Fibroblast of lung (primary cell): ENCODE measurements at regions not wholly inside any gene's neighbourhood (a gene's known extent, or its start where the extent isn't known, plus 50 kb on each side); places are given as distances from the start of the nearest gene placed in this dataset.

ENCODE experiments used
- CTCF ChIP-seq, 2 donors: IDR thresholded peaks in 1 of 2; conservative IDR thresholded peaks in 1 of 2; 1 replicate in 1 of 2; 2 replicates in 1 of 2; pipeline ENCODE4 v1.5.1; 2011 to 2012; ENCODE audit warnings: low read length in 2 of 2, control low read depth in 1 of 2, inconsistent platforms in 1 of 2, low read depth in 1 of 2, mild to moderate bottlenecking in 1 of 2
- EZH2 ChIP-seq: IDR thresholded peaks from 2 replicates; pipeline ENCODE4 v1.5.1; 2012; ENCODE audit warnings: low read length, control low read depth, mild to moderate bottlenecking; ENCODE audit errors: missing control alignments

- no peak for TF ChIP-seq CTCF (conservative IDR thresholded peaks at IDR 0.05 in 1 of 2, IDR thresholded peaks at IDR 0.05 in 1 of 2; ENCODE audit: low read depth in 1 of 2, low read length in 2 of 2)
- no peak for TF ChIP-seq EZH2
Observed at GRCh38 chr9:14529054-14529453, 164.2 kb downstream of the ZDHHC21 start.
